ENCODE measurements at regions not wholly inside any gene's neighbourhood (a gene's known extent, or its start where the extent isn't known, plus 50 kb on each side); places are given as distances from the start of the nearest gene placed in this dataset.

- no peak for TF ChIP-seq CTCF (IDR thresholded peaks at IDR 0.05)
- no peak for TF ChIP-seq POLR2A (IDR thresholded peaks at IDR 0.05)
These were observed 130.1 kb upstream of the SLC44A1 start for GRCh38 chr9:105114318-105114717.

All from heart left ventricle (tissue), 13 donors.